NCI-H146 treated with DMSO at 0.1 percent for 48 hours (cell line): ENCODE measurements at regions not wholly inside any gene's neighbourhood (a gene's known extent, or its start where the extent isn't known, plus 50 kb on each side); places are given as distances from the start of the nearest gene placed in this dataset.

Source experiments
- DNase-seq: peaks from one replicate; lab custom pipeline; 2025; ENCODE audit not compliant: unreplicated experiment; lab: John Stamatoyannopoulos, UW

GRCh38 chr2:239883326-239884050 is 141.7 kb downstream of the NDUFA10 start:
- DNase-seq = no peak

- no peak for DNase-seq
Measured at GRCh38 chr2:239882781-239883180, 142.4 kb downstream of the NDUFA10 start.

- no peak for DNase-seq
Measured at GRCh38 chr2:239882331-239882732, 142.8 kb downstream of the NDUFA10 start.

- no peak for DNase-seq
Measured at GRCh38 chr2:239881561-239882320, 143.4 kb downstream of the NDUFA10 start.

- DNase-seq = no peak
Measured at GRCh38 chr2:239881031-239881471, 144.1 kb downstream of the NDUFA10 start.

GRCh38 chr2:239880396-239880795 is 144.7 kb downstream of the NDUFA10 start:
- DNase-seq = no peak

GRCh38 chr2:239879423-239880084 is 145.6 kb downstream of the NDUFA10 start:
- DNase-seq = no peak

GRCh38 chr2:239878686-239879085 is 146.5 kb downstream of the NDUFA10 start:
- no peak for DNase-seq

- DNase-seq = no peak
Measured at GRCh38 chr2:239876948-239877289, 148.2 kb downstream of the NDUFA10 start.

- no peak for DNase-seq
Measured at GRCh38 chr2:239876271-239876947, 148.7 kb downstream of the NDUFA10 start.

- no peak for DNase-seq
Measured at GRCh38 chr2:239874636-239875356, 150.3 kb downstream of the NDUFA10 start.

GRCh38 chr2:239873656-239874635 is 151.2 kb downstream of the NDUFA10 start:
- DNase-seq = no peak

GRCh38 chr2:239871481-239872435 is 153.4 kb downstream of the NDUFA10 start:
- no peak for DNase-seq

GRCh38 chr2:239870863-239871262 is 154.3 kb downstream of the NDUFA10 start:
- no peak for DNase-seq

GRCh38 chr2:239870276-239870675 is 154.9 kb downstream of the NDUFA10 start:
- no peak for DNase-seq

GRCh38 chr2:239869272-239870155 is 155.6 kb downstream of the NDUFA10 start:
- DNase-seq = no peak

- DNase-seq = no peak
Measured at GRCh38 chr2:239868556-239869181, 156.5 kb downstream of the NDUFA10 start.
